ENCODE measurements at regions not wholly inside any gene's neighbourhood (a gene's known extent, or its start where the extent isn't known, plus 50 kb on each side); places are given as distances from the start of the nearest gene placed in this dataset.

- TF ChIP-seq EZH2 (IDR thresholded peaks at IDR 0.05; ENCODE audit: borderline replicate concordance) (no peak), CTCF (IDR thresholded peaks at IDR 0.05; ENCODE audit: poor library complexity) (no peak), EZH2phosphoT487 (IDR thresholded peaks at IDR 0.05; ENCODE audit: low read depth, severe bottlenecking, unreplicated experiment) (no peak)
These were observed 403.4 kb upstream of the DCN start for GRCh38 chr12:91586015-91586414.

Measured in hepatocyte (in vitro differentiated cells).